ENCODE measurements at regions not wholly inside any gene's neighbourhood (a gene's known extent, or its start where the extent isn't known, plus 50 kb on each side); places are given as distances from the start of the nearest gene placed in this dataset.

DNA sequence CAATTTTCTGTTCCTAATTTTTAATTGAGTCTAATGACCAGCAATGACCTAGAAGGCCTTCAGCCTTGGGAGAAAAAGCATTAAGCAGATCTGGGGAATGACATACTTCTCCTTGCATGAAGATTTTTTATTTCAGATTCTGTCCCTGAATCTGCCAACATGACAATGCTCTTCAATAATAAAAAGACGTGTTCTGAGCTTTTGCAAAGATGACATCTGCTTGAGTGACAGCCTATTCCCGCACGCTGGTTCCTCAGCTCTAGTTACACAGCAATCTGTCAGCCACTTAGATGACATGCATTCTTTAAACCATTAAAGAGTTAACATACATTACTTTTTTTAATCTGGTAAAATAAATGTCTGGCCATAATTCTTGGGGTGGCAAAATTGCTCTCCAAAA, 129.3 kb upstream of the CDH6 start:
- no peaks in the 10 kb centered on the region for H3K9me3 ChIP-seq (ENCODE audit: control insufficient read depth, insufficient read depth, low read length)
- no peaks in the 10 kb centered on the region for H3K4me1 ChIP-seq (ENCODE audit: control insufficient read depth, insufficient read depth, low read length)
- H3K9ac ChIP-seq (ENCODE audit: low read depth, low read length) = no peak overlapping the region
- no peaks in the 10 kb centered on the region for H3K36me3 ChIP-seq (ENCODE audit: control insufficient read depth, insufficient read depth, low read length)
- no peaks in the 10 kb centered on the region for H3K27me3 ChIP-seq (ENCODE audit: control insufficient read depth, insufficient read depth, low read length)
- no peak overlapping the region for H3K4me3 ChIP-seq (ENCODE audit: low read depth, low read length)

DNA sequence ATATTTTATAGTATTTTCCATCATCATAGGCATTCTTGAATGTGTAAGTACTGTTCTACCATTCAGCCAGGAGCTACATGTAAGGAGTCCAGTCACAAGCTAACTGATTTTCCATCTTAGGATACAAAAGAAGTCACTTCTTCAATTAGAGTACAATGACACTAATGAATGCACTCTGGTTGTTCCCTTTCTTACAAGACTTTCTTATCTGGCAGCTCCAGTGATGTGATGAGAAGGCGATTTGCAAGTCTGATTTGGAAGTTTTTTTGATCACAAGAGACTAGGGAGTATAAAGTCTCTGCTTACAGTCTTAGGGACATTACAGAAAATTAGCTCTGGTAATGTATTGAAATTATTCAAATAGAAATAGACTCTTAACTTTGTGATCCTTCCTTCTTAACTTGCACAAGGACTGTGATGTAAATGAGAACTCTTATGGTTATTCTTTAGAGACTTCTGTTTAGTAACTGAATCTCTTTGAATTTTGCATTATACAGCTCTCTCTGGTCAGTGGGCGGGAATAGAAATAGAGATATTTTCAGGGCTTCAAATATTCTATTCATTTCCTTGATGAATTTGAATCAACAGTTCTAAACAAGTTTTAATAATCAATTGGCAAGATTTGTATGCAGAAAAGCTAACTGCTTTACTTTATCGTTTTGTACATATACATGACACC, 130.4 kb upstream of the CDH6 start:
- H3K9me3 ChIP-seq (ENCODE audit: control insufficient read depth, insufficient read depth, low read length) = no peaks in the 10 kb centered on the region
- H3K4me1 ChIP-seq (ENCODE audit: control insufficient read depth, insufficient read depth, low read length) = no peaks in the 10 kb centered on the region
- H3K4me3 ChIP-seq (ENCODE audit: low read depth, low read length) = no peak overlapping the region
- H3K9ac ChIP-seq (ENCODE audit: low read depth, low read length) = no peak overlapping the region
- H3K36me3 ChIP-seq (ENCODE audit: control insufficient read depth, insufficient read depth, low read length) = no peaks in the 10 kb centered on the region
- H3K27me3 ChIP-seq (ENCODE audit: control insufficient read depth, insufficient read depth, low read length) = no peaks in the 10 kb centered on the region

DNA sequence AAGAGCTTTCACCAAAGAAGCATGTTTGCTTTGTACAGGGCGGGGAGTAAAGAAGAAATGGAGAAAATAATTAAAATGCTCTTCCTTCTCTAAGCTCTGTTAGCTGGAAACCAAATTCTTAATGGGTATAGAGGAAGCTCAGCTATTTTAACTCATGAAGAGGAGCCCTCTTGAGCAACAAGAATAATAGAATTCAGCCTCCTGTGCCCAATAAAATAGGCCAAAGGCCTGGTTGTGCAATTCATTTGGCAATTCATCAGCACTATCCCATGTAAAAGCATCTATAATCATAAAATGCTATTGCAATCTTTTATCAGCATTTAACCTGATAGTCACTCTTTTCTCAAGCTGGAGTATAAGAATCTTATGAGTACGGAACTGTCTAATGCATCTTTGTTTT, 133.6 kb upstream of the CDH6 start:
- Histone ChIP-seq H3K9me3 (ENCODE audit: control insufficient read depth, insufficient read depth, low read length) (no peaks in the 10 kb centered on the region), H3K27me3 (ENCODE audit: control insufficient read depth, insufficient read depth, low read length) (no peaks in the 10 kb centered on the region), H3K36me3 (ENCODE audit: control insufficient read depth, insufficient read depth, low read length) (no peaks in the 10 kb centered on the region), H3K4me1 (ENCODE audit: control insufficient read depth, insufficient read depth, low read length) (no peaks in the 10 kb centered on the region), H3K9ac (ENCODE audit: low read depth, low read length) (no peak overlapping the region), H3K4me3 (ENCODE audit: low read depth, low read length) (no peak overlapping the region)

- no peak overlapping the region for H3K9ac ChIP-seq (ENCODE audit: low read depth, low read length)
- no peak overlapping the region for H3K4me3 ChIP-seq (ENCODE audit: low read depth, low read length)
- H3K36me3 ChIP-seq (ENCODE audit: control insufficient read depth, insufficient read depth, low read length) = no peaks in the 10 kb centered on the region
- H3K27me3 ChIP-seq (ENCODE audit: control insufficient read depth, insufficient read depth, low read length) = no peaks in the 10 kb centered on the region
- H3K9me3 ChIP-seq (ENCODE audit: control insufficient read depth, insufficient read depth, low read length) = no peaks in the 10 kb centered on the region
- peaks cover 8% of the 10 kb centered on the region for H3K4me1 ChIP-seq (ENCODE audit: control insufficient read depth, insufficient read depth, low read length)
Observed at GRCh38 chr5:31054453-31054852, 139.0 kb upstream of the CDH6 start.

GRCh38 chr5:31052937-31053658, 140.4 kb upstream of the CDH6 start:
- no peak overlapping the region for H3K4me3 ChIP-seq (ENCODE audit: low read depth, low read length)
- H3K36me3 ChIP-seq (ENCODE audit: control insufficient read depth, insufficient read depth, low read length) = no peaks in the 10 kb centered on the region
- H3K27me3 ChIP-seq (ENCODE audit: control insufficient read depth, insufficient read depth, low read length) = no peaks in the 10 kb centered on the region
- H3K4me1 ChIP-seq (ENCODE audit: control insufficient read depth, insufficient read depth, low read length) = peaks cover 9% of the 10 kb centered on the region
- no peak overlapping the region for H3K9ac ChIP-seq (ENCODE audit: low read depth, low read length)
- H3K9me3 ChIP-seq (ENCODE audit: control insufficient read depth, insufficient read depth, low read length) = no peaks in the 10 kb centered on the region

- Histone ChIP-seq H3K9ac (ENCODE audit: low read depth, low read length) (no peak overlapping the region), H3K4me3 (ENCODE audit: low read depth, low read length) (no peak overlapping the region), H3K9me3 (ENCODE audit: control insufficient read depth, insufficient read depth, low read length) (no peaks in the 10 kb centered on the region), H3K36me3 (ENCODE audit: control insufficient read depth, insufficient read depth, low read length) (no peaks in the 10 kb centered on the region), H3K4me1 (ENCODE audit: control insufficient read depth, insufficient read depth, low read length) (peaks cover 16% of the 10 kb centered on the region), H3K27me3 (ENCODE audit: control insufficient read depth, insufficient read depth, low read length) (no peaks in the 10 kb centered on the region)
Observed at GRCh38 chr5:31051316-31051715, 142.2 kb upstream of the CDH6 start.

- Histone ChIP-seq H3K36me3 (ENCODE audit: control insufficient read depth, insufficient read depth, low read length) (no peaks in the 10 kb centered on the region), H3K4me1 (ENCODE audit: control insufficient read depth, insufficient read depth, low read length) (peaks cover 16% of the 10 kb centered on the region), H3K9me3 (ENCODE audit: control insufficient read depth, insufficient read depth, low read length) (no peaks in the 10 kb centered on the region), H3K27me3 (ENCODE audit: control insufficient read depth, insufficient read depth, low read length) (no peaks in the 10 kb centered on the region), H3K9ac (ENCODE audit: low read depth, low read length) (no peak overlapping the region), H3K4me3 (ENCODE audit: low read depth, low read length) (no peak overlapping the region)
Observed at GRCh38 chr5:31049936-31050704, 143.4 kb upstream of the CDH6 start.

- no peaks in the 10 kb centered on the region for H3K36me3 ChIP-seq (ENCODE audit: control insufficient read depth, insufficient read depth, low read length)
- no peaks in the 10 kb centered on the region for H3K9me3 ChIP-seq (ENCODE audit: control insufficient read depth, insufficient read depth, low read length)
- peaks cover 16% of the 10 kb centered on the region for H3K4me1 ChIP-seq (ENCODE audit: control insufficient read depth, insufficient read depth, low read length)
- H3K9ac ChIP-seq (ENCODE audit: low read depth, low read length) = no peak overlapping the region
- H3K27me3 ChIP-seq (ENCODE audit: control insufficient read depth, insufficient read depth, low read length) = no peaks in the 10 kb centered on the region
- H3K4me3 ChIP-seq (ENCODE audit: low read depth, low read length) = no peak overlapping the region
Observed at GRCh38 chr5:31049461-31049860, 144.0 kb upstream of the CDH6 start.

DNA sequence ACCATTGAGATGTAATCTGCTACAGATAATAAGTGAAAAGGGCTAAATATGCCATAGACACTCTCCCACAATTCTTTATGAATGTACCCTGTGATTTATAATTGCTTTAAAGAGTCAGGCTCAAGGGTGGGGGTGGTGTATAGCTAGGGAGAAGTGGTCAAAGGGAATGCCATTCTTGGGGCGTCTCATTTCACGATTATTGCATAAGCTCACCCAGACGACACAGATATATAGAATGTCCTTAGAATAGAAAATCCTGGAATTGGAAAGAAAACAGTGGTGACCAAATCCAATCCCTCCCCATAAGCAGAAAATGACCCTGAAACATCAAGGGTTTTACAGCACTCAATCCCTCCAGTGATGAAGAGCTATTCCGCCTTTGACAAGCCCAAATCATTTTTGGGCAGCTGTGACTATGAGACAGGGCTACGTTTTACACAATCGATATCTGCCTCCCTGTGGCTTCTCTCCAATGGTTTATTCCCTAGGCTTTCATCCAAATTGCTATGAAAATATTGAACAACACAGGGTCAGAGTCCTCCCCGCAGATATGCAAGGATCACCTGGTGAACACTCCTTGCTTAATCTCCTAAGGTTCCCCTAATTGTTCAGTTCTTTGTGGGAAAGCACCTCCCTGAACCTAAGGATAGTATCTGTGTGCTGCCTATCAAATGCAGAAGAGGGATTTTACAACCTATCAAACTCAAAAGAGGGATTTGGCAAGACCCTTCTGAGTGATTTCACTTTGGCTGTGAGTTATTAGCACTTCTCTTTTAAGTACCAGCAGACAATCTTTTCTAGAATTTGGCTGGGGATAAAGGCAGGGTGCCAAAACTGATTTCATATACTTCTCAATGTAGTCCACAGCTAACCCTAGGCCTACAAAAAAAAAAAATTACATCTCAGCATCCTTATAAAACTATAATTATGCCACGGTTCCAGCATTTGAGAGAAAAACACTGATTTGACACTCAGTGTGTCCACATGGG, 144.9 kb upstream of the CDH6 start:
- H3K9ac ChIP-seq (ENCODE audit: low read depth, low read length) = no peak overlapping the region
- no peaks in the 10 kb centered on the region for H3K9me3 ChIP-seq (ENCODE audit: control insufficient read depth, insufficient read depth, low read length)
- H3K4me3 ChIP-seq (ENCODE audit: low read depth, low read length) = no peak overlapping the region
- H3K4me1 ChIP-seq (ENCODE audit: control insufficient read depth, insufficient read depth, low read length) = peaks cover 16% of the 10 kb centered on the region
- H3K36me3 ChIP-seq (ENCODE audit: control insufficient read depth, insufficient read depth, low read length) = no peaks in the 10 kb centered on the region
- no peaks in the 10 kb centered on the region for H3K27me3 ChIP-seq (ENCODE audit: control insufficient read depth, insufficient read depth, low read length)

- Histone ChIP-seq H3K9me3 (ENCODE audit: control insufficient read depth, insufficient read depth, low read length) (no peaks in the 10 kb centered on the region), H3K9ac (ENCODE audit: low read depth, low read length) (no peak overlapping the region), H3K36me3 (ENCODE audit: control insufficient read depth, insufficient read depth, low read length) (no peaks in the 10 kb centered on the region), H3K4me1 (ENCODE audit: control insufficient read depth, insufficient read depth, low read length) (peaks cover 16% of the 10 kb centered on the region), H3K4me3 (ENCODE audit: low read depth, low read length) (no peak overlapping the region), H3K27me3 (ENCODE audit: control insufficient read depth, insufficient read depth, low read length) (no peaks in the 10 kb centered on the region)
Observed at GRCh38 chr5:31047621-31048020, 145.9 kb upstream of the CDH6 start.

- Histone ChIP-seq H3K4me1 (ENCODE audit: control insufficient read depth, insufficient read depth, low read length) (peaks cover 16% of the 10 kb centered on the region), H3K9ac (ENCODE audit: low read depth, low read length) (no peak overlapping the region), H3K4me3 (ENCODE audit: low read depth, low read length) (no peak overlapping the region), H3K27me3 (ENCODE audit: control insufficient read depth, insufficient read depth, low read length) (no peaks in the 10 kb centered on the region), H3K9me3 (ENCODE audit: control insufficient read depth, insufficient read depth, low read length) (no peaks in the 10 kb centered on the region), H3K36me3 (ENCODE audit: control insufficient read depth, insufficient read depth, low read length) (no peaks in the 10 kb centered on the region)
Observed at GRCh38 chr5:31047007-31047406, 146.5 kb upstream of the CDH6 start.
